Naive thymus-derived CD4-positive, alpha-beta T cell (primary cell): ENCODE measurements at regions not wholly inside any gene's neighbourhood (a gene's known extent, or its start where the extent isn't known, plus 50 kb on each side); places are given as distances from the start of the nearest gene placed in this dataset.

Experiments used
- ATAC-seq: fragments of 150-1000 bp; cut with Tn5 transposase; 2 replicates; pipeline ENCODE4 v1.10.0; 2021; ENCODE audit warnings: mild to moderate bottlenecking, moderate library complexity
- CTCF ChIA-PET: fragments of 350-600 bp; sonication (Branson Sonifier 250); formaldehyde crosslinking; loops from one replicate; lab custom pipeline; 2021; ENCODE audit warnings: antibody characterized with exemption; lab: Charles Lee
- POLR2A ChIA-PET: fragments of 350-600 bp; sonication (Branson Sonifier 250); formaldehyde crosslinking; loops from one replicate; lab custom pipeline; 2021; ENCODE audit warnings: antibody characterized with exemption, inconsistent platforms; lab: Charles Lee
- DNase-seq, 9 donors: peaks; one replicate each; pipeline versions ENCODE4 v3.0.0 to v3.0.0-alpha.2; 2020 to 2022; ENCODE audit warnings: mixed read lengths in 1 of 9
- H3K27ac ChIP-seq: one replicate; pipeline ENCODE4 v1.7.0; 2013; ENCODE audit warnings: mild to moderate bottlenecking, low read depth, low read length, moderate library complexity
- H3K27me3 ChIP-seq, 2 donors: one replicate each; pipeline ENCODE4 v1.7.0; 2013; ENCODE audit warnings: low read length in 2 of 2, mild to moderate bottlenecking in 2 of 2, moderate library complexity in 2 of 2; ENCODE audit not compliant: control insufficient read depth in 2 of 2, insufficient read depth in 2 of 2
- H3K36me3 ChIP-seq, 3 experiments: 1 replicate in 2 of 3; 2 replicates in 1 of 3; pipeline ENCODE4 v1.7.0; 2013; ENCODE audit warnings: low read length in 3 of 3, mild to moderate bottlenecking in 3 of 3, moderate library complexity in 1 of 3; ENCODE audit not compliant: insufficient read depth in 3 of 3, control insufficient read depth in 2 of 3
- H3K4me1 ChIP-seq, 2 donors: one replicate each; pipeline ENCODE4 v1.7.0; 2013; ENCODE audit warnings: low read length in 2 of 2, mild to moderate bottlenecking in 2 of 2, moderate library complexity in 1 of 2; ENCODE audit not compliant: control insufficient read depth in 2 of 2, insufficient read depth in 2 of 2
- H3K4me3 ChIP-seq: 2 replicates; pipeline ENCODE4 v1.7.0; 2013; ENCODE audit warnings: mild to moderate bottlenecking, low read length
- H3K9me3 ChIP-seq, 3 experiments: 1 replicate in 2 of 3; 2 replicates in 1 of 3; pipeline ENCODE4 v1.7.0; 2013; ENCODE audit warnings: low read length in 3 of 3; ENCODE audit not compliant: control insufficient read depth in 2 of 3
- H3K27ac Mint-ChIP-seq, 9 donors: one replicate each; pipeline ENCODE4 v1.8.0; 2020 to 2022; ENCODE audit warnings: mixed read lengths in 9 of 9, mild to moderate bottlenecking in 8 of 9, moderate library complexity in 5 of 9, inconsistent platforms in 2 of 9
- H3K27me3 Mint-ChIP-seq, 5 donors: one replicate each; pipeline ENCODE4 v1.8.0; 2021 to 2022; ENCODE audit warnings: mixed read lengths in 5 of 5, mild to moderate bottlenecking in 1 of 5
- H3K36me3 Mint-ChIP-seq, 5 donors: one replicate each; pipeline ENCODE4 v1.8.0; 2020 to 2022; ENCODE audit warnings: mixed read lengths in 5 of 5, mild to moderate bottlenecking in 3 of 5, inconsistent platforms in 1 of 5
- H3K4me1 Mint-ChIP-seq, 7 donors: one replicate each; pipeline ENCODE4 v1.8.0; 2020 to 2022; ENCODE audit warnings: mixed read lengths in 7 of 7, mild to moderate bottlenecking in 3 of 7, inconsistent platforms in 1 of 7
- H3K4me3 Mint-ChIP-seq, 10 donors: one replicate each; pipeline ENCODE4 v1.8.0; 2020 to 2022; ENCODE audit warnings: mild to moderate bottlenecking in 10 of 10, mixed read lengths in 10 of 10, moderate library complexity in 6 of 10, inconsistent platforms in 2 of 10
- H3K9me3 Mint-ChIP-seq, 11 donors: one replicate each; pipeline ENCODE4 v1.8.0; 2020 to 2022; ENCODE audit warnings: mixed read lengths in 11 of 11, mild to moderate bottlenecking in 4 of 11, inconsistent platforms in 1 of 11, moderate library complexity in 1 of 11
- intact Hi-C, 2 donors: fragments of 100-400 bp; cut with micrococcal nuclease; formaldehyde crosslinking; loops; one replicate each; pipeline ENCODE4 v1.15.1; 2023

GRCh38 chr13:42715909-42716308, 65.5 kb upstream of the FAM216B start:
- peaks cover 0 to 4% of the 10 kb centered on the region in 2 donors for H3K27me3 ChIP-seq
- Mint-ChIP-seq H3K4me3 (no peak overlapping the region), H3K9me3 (peaks cover 0 to 4% (median 0%) of the 10 kb centered on the region in 11 donors), H3K4me1 (peaks cover 0 to 3% (median 0%) of the 10 kb centered on the region in 7 donors), H3K27ac (no peak overlapping the region), H3K27me3 (peaks cover 8 to 22% (median 14%) of the 10 kb centered on the region in 5 donors), H3K36me3 (no peaks in the 10 kb centered on the region)
- no peak overlapping the region for H3K27ac ChIP-seq
- no peaks in the 10 kb centered on the region for H3K9me3 ChIP-seq
- no peak overlapping the region for H3K4me3 ChIP-seq
- H3K4me1 ChIP-seq: no peaks in the 10 kb centered on the region
- ChIA-PET CTCF (no interaction called here), POLR2A (no interaction called here)
- ATAC-seq (no peak), DNase-seq (no peak)
- intact Hi-C loops: no loop called here
- no peaks in the 10 kb centered on the region for H3K36me3 ChIP-seq

- peaks cover 0 to 4% of the 10 kb centered on the region in 2 donors for H3K27me3 ChIP-seq
- H3K4me1 ChIP-seq: no peaks in the 10 kb centered on the region
- DNase-seq (no peak), ATAC-seq (no peak)
- no peaks in the 10 kb centered on the region for H3K9me3 ChIP-seq
- H3K4me3 ChIP-seq: no peak overlapping the region
- Mint-ChIP-seq H3K36me3 (no peaks in the 10 kb centered on the region), H3K27me3 (peaks cover 11 to 26% (median 16%) of the 10 kb centered on the region in 5 donors), H3K9me3 (peaks cover 0 to 4% (median 0%) of the 10 kb centered on the region in 11 donors), H3K4me3 (no peak overlapping the region), H3K27ac (no peak overlapping the region), H3K4me1 (peaks cover 0 to 3% (median 0%) of the 10 kb centered on the region in 7 donors)
- ChIA-PET CTCF (no interaction called here), POLR2A (no interaction called here)
- no peaks in the 10 kb centered on the region for H3K36me3 ChIP-seq
- H3K27ac ChIP-seq: no peak overlapping the region
- intact Hi-C loops: no loop called here
Measured at GRCh38 chr13:42717176-42717575, 64.2 kb upstream of the FAM216B start.

- Histone ChIP-seq H3K9me3 (no peaks in the 10 kb centered on the region), H3K27me3 (peaks cover 0 to 4% of the 10 kb centered on the region in 2 donors), H3K4me3 (no peak overlapping the region), H3K4me1 (no peaks in the 10 kb centered on the region), H3K36me3 (no peaks in the 10 kb centered on the region), H3K27ac (no peak overlapping the region)
- Mint-ChIP-seq H3K27ac (no peak overlapping the region), H3K36me3 (no peaks in the 10 kb centered on the region), H3K27me3 (peaks cover 15 to 37% (median 22%) of the 10 kb centered on the region in 5 donors), H3K9me3 (no peaks in the 10 kb centered on the region), H3K4me3 (no peak overlapping the region), H3K4me1 (peaks cover 0 to 3% (median 0%) of the 10 kb centered on the region in 7 donors)
- CTCF ChIA-PET: no interaction called here
- ATAC-seq (peak; percentile 91), DNase-seq (no peak)
- intact Hi-C loops: no loop called here
- POLR2A ChIA-PET: no interaction called here
Measured at GRCh38 chr13:42720113-42720857, 61.1 kb upstream of the FAM216B start.

GRCh38 chr13:42720858-42721219, 60.5 kb upstream of the FAM216B start:
- Mint-ChIP-seq H3K4me1 (peaks cover 0 to 2% (median 0%) of the 10 kb centered on the region in 7 donors), H3K36me3 (no peaks in the 10 kb centered on the region), H3K4me3 (no peak overlapping the region), H3K9me3 (no peaks in the 10 kb centered on the region), H3K27me3 (peaks cover 15 to 37% (median 22%) of the 10 kb centered on the region in 5 donors), H3K27ac (no peak overlapping the region)
- intact Hi-C loops: no loop called here
- H3K27ac ChIP-seq: no peak overlapping the region
- DNase-seq (no peak), ATAC-seq (no peak)
- H3K36me3 ChIP-seq: no peaks in the 10 kb centered on the region
- ChIA-PET CTCF (no interaction called here), POLR2A (no interaction called here)
- H3K4me1 ChIP-seq: no peaks in the 10 kb centered on the region
- no peak overlapping the region for H3K4me3 ChIP-seq
- no peaks in the 10 kb centered on the region for H3K9me3 ChIP-seq
- peaks cover 0 to 4% of the 10 kb centered on the region in 2 donors for H3K27me3 ChIP-seq

- H3K27ac Mint-ChIP-seq: no peak overlapping the region
- peaks cover 0 to 5% (median 4%) of the 10 kb centered on the region in 5 donors for H3K36me3 Mint-ChIP-seq
- CTCF ChIA-PET: no interaction called here
Measured at GRCh38 chr13:42722883-42723539, 58.4 kb upstream of the FAM216B start.

GRCh38 chr13:42728507-42729180, 52.7 kb upstream of the FAM216B start:
- Histone ChIP-seq H3K27me3 (no peaks in the 10 kb centered on the region), H3K9me3 (no peaks in the 10 kb centered on the region), H3K36me3 (no peaks in the 10 kb centered on the region), H3K4me3 (no peak overlapping the region), H3K4me1 (no peaks in the 10 kb centered on the region), H3K27ac (no peak overlapping the region)
- Mint-ChIP-seq H3K27me3 (peaks cover 5 to 13% (median 9%) of the 10 kb centered on the region in 5 donors), H3K27ac (no peak overlapping the region), H3K9me3 (peaks cover 0 to 7% (median 5%) of the 10 kb centered on the region in 11 donors), H3K4me1 (no peaks in the 10 kb centered on the region), H3K36me3 (peaks cover 0 to 5% (median 4%) of the 10 kb centered on the region in 5 donors), H3K4me3 (no peak overlapping the region)
- POLR2A ChIA-PET: no interaction called here
- ATAC-seq (no peak), DNase-seq (no peak)
- CTCF ChIA-PET: no interaction called here
- intact Hi-C loops: no loop called here

More at GRCh38 chr13:42722883-42723539, 58.4 kb upstream of the FAM216B start:
- Histone ChIP-seq H3K4me1 (no peaks in the 10 kb centered on the region), H3K9me3 (no peaks in the 10 kb centered on the region), H3K36me3 (no peaks in the 10 kb centered on the region), H3K4me3 (no peak overlapping the region), H3K27ac (no peak overlapping the region), H3K27me3 (peaks cover 0 to 4% of the 10 kb centered on the region in 2 donors)
- ATAC-seq (no peak), DNase-seq (no peak)
- Mint-ChIP-seq H3K4me3 (no peak overlapping the region), H3K27me3 (peaks cover 15 to 42% (median 22%) of the 10 kb centered on the region in 5 donors), H3K9me3 (peaks cover 0 to 7% (median 5%) of the 10 kb centered on the region in 11 donors), H3K4me1 (no peaks in the 10 kb centered on the region)
- intact Hi-C loops: no loop called here
- POLR2A ChIA-PET: no interaction called here
